A673 (cell line): ENCODE measurements at regions not wholly inside any gene's neighbourhood (a gene's known extent, or its start where the extent isn't known, plus 50 kb on each side); places are given as distances from the start of the nearest gene placed in this dataset.

ENCODE experiments used
- BruUV-seq: library from RNA; stranded (reverse); fragments of 400-500 nt; replicated peaks from 2 replicates; lab custom pipeline; 2021; lab: Mats Ljungman, UMichigan
- CTCF ChIA-PET: fragments of 300-600 bp; sonication (Branson Sonifier 250); formaldehyde crosslinking; loops from one replicate; lab custom pipeline; 2022; ENCODE audit warnings: antibody characterized with exemption; lab: Charles Lee
- POLR2A ChIA-PET: fragments of 300-600 bp; sonication (Branson Sonifier 250); formaldehyde crosslinking; loops from one replicate; lab custom pipeline; 2022; ENCODE audit warnings: antibody characterized with exemption; ENCODE audit not compliant: low non-redundant PET; lab: Charles Lee
- DNase-seq: peaks from one replicate; pipeline ENCODE4 v3.0.0-alpha.2; 2015; ENCODE audit warnings: low spot score
- H3K27ac ChIP-seq: fragments of 200-600 bp; sonication (generic); 2 replicates; pipeline ENCODE4 v1.5.1; 2016; ENCODE audit warnings: mixed run types, low read depth, mild to moderate bottlenecking, mixed read lengths, antibody characterized with exemption, low read length; ENCODE audit not compliant: poor library complexity, severe bottlenecking
- H3K27me3 ChIP-seq: fragments of 200-600 bp; sonication (generic); replicated peaks from 2 replicates; pipeline ENCODE4 v1.6.1; 2017; ENCODE audit warnings: mixed run types, low read depth, mild to moderate bottlenecking, mixed read lengths, antibody characterized with exemption, low read length; ENCODE audit not compliant: insufficient read depth, poor library complexity
- H3K36me3 ChIP-seq: fragments of 200-600 bp; sonication (generic); 2 replicates; pipeline ENCODE4 v1.6.1; 2016; ENCODE audit warnings: mixed run types, mild to moderate bottlenecking, mixed read lengths, antibody characterized with exemption, low read length; ENCODE audit not compliant: insufficient read depth, poor library complexity, severe bottlenecking
- H3K4me1 ChIP-seq: fragments of 200-600 bp; sonication (generic); 2 replicates; pipeline ENCODE4 v1.6.1; 2017; ENCODE audit warnings: mixed run types, mild to moderate bottlenecking, mixed read lengths, antibody characterized with exemption, low read length; ENCODE audit not compliant: insufficient read depth, poor library complexity, severe bottlenecking
- H3K4me3 ChIP-seq: fragments of 200-600 bp; sonication (generic); 2 replicates; pipeline ENCODE4 v1.5.1; 2016; ENCODE audit warnings: low read depth, mixed run types, mild to moderate bottlenecking, mixed read lengths, low read length; ENCODE audit not compliant: poor library complexity, severe bottlenecking
- H3K9me3 ChIP-seq: fragments of 200-600 bp; sonication (generic); 2 replicates; pipeline ENCODE4 v1.6.1; 2016; ENCODE audit warnings: mixed run types, low read depth, mild to moderate bottlenecking, mixed read lengths, antibody characterized with exemption, low read length; ENCODE audit not compliant: poor library complexity, severe bottlenecking
- EZH2 ChIP-seq: fragments of 200-600 bp; sonication (generic); IDR thresholded peaks from 2 replicates; pipeline ENCODE4 v1.6.1; 2017; ENCODE audit warnings: borderline replicate concordance, low read depth, mild to moderate bottlenecking, mixed read lengths, antibody characterized with exemption, low read length; ENCODE audit not compliant: poor library complexity, severe bottlenecking
- intact Hi-C: fragments of 100-400 bp; cut with micrococcal nuclease; formaldehyde crosslinking; loops from one replicate; pipeline ENCODE4 v1.10.0; 2022; ENCODE audit not compliant: unreplicated experiment
- TF ChIP-seq, protein P1 (sequence below): fragments of 300-800, 200-600 bp; sonication (generic); conservative IDR thresholded peaks from 2 replicates; pipeline ENCODE4 v1.5.1; 2017; ENCODE audit warnings: low read depth, mild to moderate bottlenecking, antibody characterized with exemption, low read length, moderate library complexity, mixed read lengths

DNA sequence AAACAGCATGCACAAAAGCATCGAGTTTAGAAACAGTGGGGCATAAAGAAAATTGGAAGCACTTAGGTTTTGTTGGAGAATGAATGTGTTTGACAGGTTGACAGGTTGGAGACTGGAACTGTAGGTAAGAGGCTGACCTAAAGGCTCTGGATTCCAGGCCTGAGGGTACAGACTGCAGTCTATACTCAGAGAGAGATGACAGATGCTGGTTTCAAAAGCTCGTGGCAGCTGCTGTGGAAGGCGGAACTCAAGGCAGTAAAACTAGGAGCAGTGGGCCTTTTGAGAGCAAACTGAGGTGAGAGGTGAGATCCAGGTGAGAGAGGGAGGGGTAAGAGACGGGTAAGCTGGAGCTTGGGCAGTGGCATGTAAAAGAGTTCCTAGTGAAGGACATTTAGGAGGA is 415.2 kb downstream of the TRIML1 start:
- no TSS peak for BruUV-seq
- Histone ChIP-seq H3K4me1 (peaks cover 19% of the 10 kb centered on the region), H3K4me3 (no peak overlapping the region), H3K27ac (no peak overlapping the region), H3K27me3 (peaks cover under 1% of the 10 kb centered on the region), H3K36me3 (no peaks in the 10 kb centered on the region), H3K9me3 (no peaks in the 10 kb centered on the region)
- no peak for DNase-seq
- CTCF ChIA-PET: no interaction called here
- TF ChIP-seq, protein P1, sequence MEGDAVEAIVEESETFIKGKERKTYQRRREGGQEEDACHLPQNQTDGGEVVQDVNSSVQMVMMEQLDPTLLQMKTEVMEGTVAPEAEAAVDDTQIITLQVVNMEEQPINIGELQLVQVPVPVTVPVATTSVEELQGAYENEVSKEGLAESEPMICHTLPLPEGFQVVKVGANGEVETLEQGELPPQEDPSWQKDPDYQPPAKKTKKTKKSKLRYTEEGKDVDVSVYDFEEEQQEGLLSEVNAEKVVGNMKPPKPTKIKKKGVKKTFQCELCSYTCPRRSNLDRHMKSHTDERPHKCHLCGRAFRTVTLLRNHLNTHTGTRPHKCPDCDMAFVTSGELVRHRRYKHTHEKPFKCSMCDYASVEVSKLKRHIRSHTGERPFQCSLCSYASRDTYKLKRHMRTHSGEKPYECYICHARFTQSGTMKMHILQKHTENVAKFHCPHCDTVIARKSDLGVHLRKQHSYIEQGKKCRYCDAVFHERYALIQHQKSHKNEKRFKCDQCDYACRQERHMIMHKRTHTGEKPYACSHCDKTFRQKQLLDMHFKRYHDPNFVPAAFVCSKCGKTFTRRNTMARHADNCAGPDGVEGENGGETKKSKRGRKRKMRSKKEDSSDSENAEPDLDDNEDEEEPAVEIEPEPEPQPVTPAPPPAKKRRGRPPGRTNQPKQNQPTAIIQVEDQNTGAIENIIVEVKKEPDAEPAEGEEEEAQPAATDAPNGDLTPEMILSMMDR: no peak
- no peak for TF ChIP-seq EZH2
- POLR2A ChIA-PET: no interaction called here
- intact Hi-C loops: no loop called here

DNA sequence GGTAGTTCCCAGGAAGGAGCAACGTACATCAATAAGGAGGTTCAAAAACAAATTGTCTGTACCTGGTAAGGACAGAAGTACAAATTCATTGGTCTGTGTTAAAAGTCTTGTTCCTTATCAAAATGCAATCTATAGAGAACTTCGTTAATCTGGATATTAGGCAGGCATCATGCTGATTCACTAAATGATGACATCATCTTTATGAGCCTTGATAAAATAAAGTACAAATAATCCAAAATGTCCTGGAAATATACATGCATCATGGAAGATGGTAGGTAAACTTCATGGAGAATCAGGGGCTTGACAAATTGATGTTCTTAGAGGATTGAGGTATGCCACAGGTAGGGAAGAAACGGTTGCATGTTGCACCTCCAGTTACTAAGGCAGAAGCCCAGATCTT is 433.9 kb downstream of the TRIML1 start:
- Histone ChIP-seq H3K36me3 (no peaks in the 10 kb centered on the region), H3K4me3 (no peak overlapping the region), H3K27me3 (no peaks in the 10 kb centered on the region), H3K27ac (no peak overlapping the region), H3K9me3 (no peaks in the 10 kb centered on the region), H3K4me1 (no peaks in the 10 kb centered on the region)
- ChIA-PET POLR2A (no interaction called here), CTCF (no interaction called here)
- TF ChIP-seq, protein P1: no peak
- no peak for TF ChIP-seq EZH2
- no peak for DNase-seq
- BruUV-seq: no TSS peak
- intact Hi-C loops: no loop called here

DNA sequence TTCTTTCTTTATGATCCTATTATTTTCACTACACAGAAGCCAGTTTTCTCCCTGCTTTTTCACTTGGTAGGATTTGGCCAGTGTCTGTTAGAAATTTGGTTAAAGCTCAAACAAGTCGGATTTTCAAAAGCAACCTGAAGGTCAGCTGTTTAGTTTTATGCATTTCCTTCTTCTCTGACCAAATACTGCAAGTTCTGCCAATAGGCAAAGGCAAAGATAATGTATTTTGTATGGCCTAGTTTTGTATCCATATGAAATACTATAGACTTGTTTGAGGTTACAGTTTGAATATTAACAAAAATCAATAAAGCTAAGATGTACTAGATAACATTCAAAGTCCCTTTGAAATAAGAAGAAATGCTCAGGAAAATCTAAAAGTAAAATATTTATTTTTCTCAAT is 439.4 kb downstream of the TRIML1 start:
- DNase-seq: no peak
- POLR2A ChIA-PET: no interaction called here
- Histone ChIP-seq H3K27me3 (no peaks in the 10 kb centered on the region), H3K4me3 (no peak overlapping the region), H3K9me3 (no peaks in the 10 kb centered on the region), H3K36me3 (no peaks in the 10 kb centered on the region), H3K27ac (no peak overlapping the region), H3K4me1 (no peaks in the 10 kb centered on the region)
- BruUV-seq: no TSS peak
- intact Hi-C loops: no loop called here
- TF ChIP-seq, protein P1: no peak
- TF ChIP-seq EZH2: no peak
- CTCF ChIA-PET: no interaction called here
